ENCODE measurements at regions not wholly inside any gene's neighbourhood (a gene's known extent, or its start where the extent isn't known, plus 50 kb on each side); places are given as distances from the start of the nearest gene placed in this dataset.

GRCh38 chr12:3417113-3417512, 73.9 kb upstream of the PRMT8 start:
- peaks cover 4% of the 10 kb centered on the region; the same call in 1 of the 2 replicates for H4K20me1 ChIP-seq (replicated peaks; ENCODE audit: insufficient read depth)
- no peak overlapping the region for H3K4me3 Mint-ChIP-seq
- no peak overlapping the region for H2AFZ ChIP-seq
- H3K36me3 ChIP-seq (ENCODE audit: insufficient read depth) = no peaks in the 10 kb centered on the region
- TF ChIP-seq EZH2 (IDR thresholded peaks at IDR 0.05; ENCODE audit: low read depth, unreplicated experiment) (no peak), ZNF462 (CRISPR knock-in tag; IDR thresholded peaks at IDR 0.05) (no peak), CTCF (conservative IDR thresholded peaks at IDR 0.05; ENCODE audit: low read depth in 2 of 2) (no peak), STAT1 (IDR thresholded peaks at IDR 0.05; ENCODE audit: unreplicated experiment) (no peak), POLR2AphosphoS5 (IDR thresholded peaks at IDR 0.05; ENCODE audit: low read depth) (no peak), REST (IDR thresholded peaks at IDR 0.05; ENCODE audit: unreplicated experiment) (no peak)
- DNase-seq (ENCODE audit: low spot score) (no peak), ATAC-seq (no peak)
- H3K27me3 Mint-ChIP-seq (ENCODE audit: insufficient read depth, low read depth, poor library complexity) = peaks cover 11% of the 10 kb centered on the region
- H3K79me2 ChIP-seq (replicated peaks; ENCODE audit: insufficient read depth) = no peaks in the 10 kb centered on the region
- no peak overlapping the region for H3K27ac Mint-ChIP-seq
- no peak overlapping the region for H3K4me3 ChIP-seq
- H3K9me3 Mint-ChIP-seq = peaks cover 8% of the 10 kb centered on the region
- H3F3A ChIP-seq (replicated peaks; ENCODE audit: low read depth) = no peaks in the 10 kb centered on the region
- 0 out of 2 replicates have a peak, but pooled peaks cover 2% of the 10 kb centered on the region for H3K9me2 ChIP-seq (ENCODE audit: insufficient read depth)
- H3K27me3 ChIP-seq (ENCODE audit: insufficient read depth) = 0 out of 2 replicates have a peak, but pooled peaks cover 1% of the 10 kb centered on the region
- H3K27ac ChIP-seq (ENCODE audit: low read depth) = no peak overlapping the region
- H3K4me2 ChIP-seq = no peak overlapping the region
- peaks cover 18% of the 10 kb centered on the region for H3K4me1 ChIP-seq (ENCODE audit: insufficient read depth)
- H3K36me3 Mint-ChIP-seq (ENCODE audit: low read depth) = peaks cover 6% of the 10 kb centered on the region; the same call in 2 of the 3 replicates
- H3K4me1 Mint-ChIP-seq = peaks cover 22% of the 10 kb centered on the region

Measured in GM23338 (cell line).